AG09319 (cell line): ENCODE measurements at regions not wholly inside any gene's neighbourhood (a gene's known extent, or its start where the extent isn't known, plus 50 kb on each side); places are given as distances from the start of the nearest gene placed in this dataset.

Experiments used
- DNase-seq: peaks from one replicate; pipeline ENCODE4 v3.0.0-alpha.2; 2010; ENCODE audit warnings: low read depth; ENCODE audit errors: extremely low read depth
- CTCF ChIP-seq: IDR thresholded peaks from 2 replicates; pipeline ENCODE4 v1.5.1; 2011; ENCODE audit warnings: low read depth, mild to moderate bottlenecking, inconsistent platforms, low read length, moderate library complexity

GRCh38 chr13:34884366-34884765 lies 57.7 kb upstream of the NBEA start:
- no peak for TF ChIP-seq CTCF
- no peak for DNase-seq

GRCh38 chr13:34886121-34886875 lies 55.8 kb upstream of the NBEA start:
- DNase-seq, result no peak
- TF ChIP-seq CTCF, result no peak

- no peak for DNase-seq
- no peak for TF ChIP-seq CTCF
Measured at GRCh38 chr13:34886987-34887386, 55.1 kb upstream of the NBEA start.
